ENCODE measurements at regions not wholly inside any gene's neighbourhood (a gene's known extent, or its start where the extent isn't known, plus 50 kb on each side); places are given as distances from the start of the nearest gene placed in this dataset.

DNA sequence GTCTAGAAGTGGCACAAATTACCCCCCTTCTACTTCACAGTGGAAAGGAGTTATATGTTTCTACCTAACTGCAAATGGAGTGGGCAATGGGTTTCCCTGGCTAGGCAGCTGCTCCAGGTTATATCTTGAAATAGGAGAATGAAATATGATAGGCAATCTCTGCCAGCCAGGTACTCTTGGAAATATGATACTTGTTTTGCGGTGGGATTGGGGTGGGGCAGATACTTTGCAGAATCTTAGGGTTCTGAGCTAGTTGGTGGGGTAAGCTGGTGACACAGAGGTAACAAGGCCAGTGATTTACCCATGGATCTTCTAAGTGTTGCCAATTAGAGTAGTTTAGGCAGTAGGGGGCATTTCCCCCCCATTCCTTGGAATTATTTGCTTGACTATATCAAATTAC, 140.1 kb downstream of the ATP23 start:
- intact Hi-C loops (cut with DNase I; ENCODE audit: low total_unique reads) = no loop called here
- Histone ChIP-seq H3K36me3 (no peaks in the 10 kb centered on the region), H3K27ac (no peak overlapping the region), H3K4me1 (no peaks in the 10 kb centered on the region), H3K9me3 (no peaks in the 10 kb centered on the region), H3K27me3 (replicated peaks in 1 of 7) (peaks cover 0 to 3% (median 0%) of the 10 kb centered on the region in 7 donors), H3K4me3 (no peak overlapping the region)
- no peak for DNase-seq
- TF ChIP-seq POLR2A (IDR thresholded peaks at IDR 0.05) (no peak), POLR2AphosphoS5 (IDR thresholded peaks at IDR 0.05) (no peak)
- TF ChIP-seq, protein P1, sequence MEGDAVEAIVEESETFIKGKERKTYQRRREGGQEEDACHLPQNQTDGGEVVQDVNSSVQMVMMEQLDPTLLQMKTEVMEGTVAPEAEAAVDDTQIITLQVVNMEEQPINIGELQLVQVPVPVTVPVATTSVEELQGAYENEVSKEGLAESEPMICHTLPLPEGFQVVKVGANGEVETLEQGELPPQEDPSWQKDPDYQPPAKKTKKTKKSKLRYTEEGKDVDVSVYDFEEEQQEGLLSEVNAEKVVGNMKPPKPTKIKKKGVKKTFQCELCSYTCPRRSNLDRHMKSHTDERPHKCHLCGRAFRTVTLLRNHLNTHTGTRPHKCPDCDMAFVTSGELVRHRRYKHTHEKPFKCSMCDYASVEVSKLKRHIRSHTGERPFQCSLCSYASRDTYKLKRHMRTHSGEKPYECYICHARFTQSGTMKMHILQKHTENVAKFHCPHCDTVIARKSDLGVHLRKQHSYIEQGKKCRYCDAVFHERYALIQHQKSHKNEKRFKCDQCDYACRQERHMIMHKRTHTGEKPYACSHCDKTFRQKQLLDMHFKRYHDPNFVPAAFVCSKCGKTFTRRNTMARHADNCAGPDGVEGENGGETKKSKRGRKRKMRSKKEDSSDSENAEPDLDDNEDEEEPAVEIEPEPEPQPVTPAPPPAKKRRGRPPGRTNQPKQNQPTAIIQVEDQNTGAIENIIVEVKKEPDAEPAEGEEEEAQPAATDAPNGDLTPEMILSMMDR (IDR thresholded peaks at IDR 0.05 in 8 of 11, conservative IDR thresholded peaks at IDR 0.05 in 3 of 11) = no peak
- 0 to 2% (median 0%) methylated on average over 1 of the region's 1 CpG for WGBS, 5 donors

DNA sequence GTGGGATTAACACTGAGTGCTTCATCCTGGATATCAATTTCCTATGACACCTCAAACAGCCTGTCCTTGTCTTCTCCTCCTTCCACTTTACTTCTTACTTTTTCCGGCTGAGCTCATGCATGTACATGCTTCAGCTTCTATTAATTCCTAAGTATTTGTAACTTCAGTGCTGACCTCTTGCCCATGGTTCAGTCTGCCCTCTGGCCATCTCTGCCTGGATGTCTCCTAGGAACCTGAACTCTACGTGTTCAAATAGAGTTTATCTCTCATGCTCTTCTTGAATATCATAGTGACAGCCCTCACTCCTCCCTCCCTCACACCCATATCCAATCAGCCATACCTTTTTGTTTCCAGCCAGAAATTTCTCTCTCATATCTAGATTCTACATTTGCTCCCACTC, 141.6 kb downstream of the ATP23 start:
- Histone ChIP-seq H3K36me3 (no peaks in the 10 kb centered on the region), H3K4me1 (no peaks in the 10 kb centered on the region), H3K4me3 (no peak overlapping the region), H3K27me3 (replicated peaks in 1 of 7) (peaks cover 0 to 10% (median 0%) of the 10 kb centered on the region in 7 donors), H3K9me3 (no peaks in the 10 kb centered on the region), H3K27ac (no peak overlapping the region)
- no peak for DNase-seq
- TF ChIP-seq POLR2AphosphoS5 (IDR thresholded peaks at IDR 0.05) (no peak), POLR2A (IDR thresholded peaks at IDR 0.05) (no peak)
- TF ChIP-seq, protein P1 (IDR thresholded peaks at IDR 0.05 in 8 of 11, conservative IDR thresholded peaks at IDR 0.05 in 3 of 11) = no peak
- intact Hi-C loops (cut with DNase I; ENCODE audit: low total_unique reads) = no loop called here
- WGBS, 5 donors = 83 to 95% (median 88%) methylated on average over 2 of the region's 2 CpGs

DNA sequence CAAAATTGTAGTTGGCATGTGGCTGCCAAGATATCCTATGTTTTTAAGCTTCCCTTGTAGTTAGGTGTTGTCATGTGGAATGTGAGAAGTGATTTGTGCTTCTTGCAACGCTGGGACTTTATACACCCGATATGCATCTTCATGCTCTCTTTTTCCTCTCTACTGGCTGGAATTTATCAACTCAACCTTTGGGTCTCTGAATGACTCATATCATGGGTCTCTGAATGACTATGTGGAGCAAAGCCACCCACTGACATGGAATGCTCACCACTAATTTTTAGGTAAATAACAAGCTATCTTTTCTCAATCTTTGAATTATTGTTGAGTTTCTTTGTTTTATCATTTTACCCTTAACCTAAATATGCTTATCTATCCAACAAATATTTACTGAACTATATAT, 144.6 kb downstream of the ATP23 start:
- peaks cover 0 to 7% (median 0%) of the 10 kb centered on the region in 7 donors for H3K27me3 ChIP-seq (replicated peaks in 1 of 7)
- H3K27ac ChIP-seq = no peak overlapping the region
- no peaks in the 10 kb centered on the region for H3K9me3 ChIP-seq
- no peak for TF ChIP-seq POLR2AphosphoS5 (IDR thresholded peaks at IDR 0.05)
- TF ChIP-seq, protein P1 (IDR thresholded peaks at IDR 0.05 in 8 of 11, conservative IDR thresholded peaks at IDR 0.05 in 3 of 11) = no peak
- TF ChIP-seq POLR2A (IDR thresholded peaks at IDR 0.05) = no peak
- no peak overlapping the region for H3K4me3 ChIP-seq
- H3K36me3 ChIP-seq = no peaks in the 10 kb centered on the region
- intact Hi-C loops (cut with DNase I; ENCODE audit: low total_unique reads) = no loop called here
- no peaks in the 10 kb centered on the region for H3K4me1 ChIP-seq
- DNase-seq = no peak
- 82 to 92% (median 88%) methylated on average over 2 of the region's 2 CpGs for WGBS, 5 donors

DNA sequence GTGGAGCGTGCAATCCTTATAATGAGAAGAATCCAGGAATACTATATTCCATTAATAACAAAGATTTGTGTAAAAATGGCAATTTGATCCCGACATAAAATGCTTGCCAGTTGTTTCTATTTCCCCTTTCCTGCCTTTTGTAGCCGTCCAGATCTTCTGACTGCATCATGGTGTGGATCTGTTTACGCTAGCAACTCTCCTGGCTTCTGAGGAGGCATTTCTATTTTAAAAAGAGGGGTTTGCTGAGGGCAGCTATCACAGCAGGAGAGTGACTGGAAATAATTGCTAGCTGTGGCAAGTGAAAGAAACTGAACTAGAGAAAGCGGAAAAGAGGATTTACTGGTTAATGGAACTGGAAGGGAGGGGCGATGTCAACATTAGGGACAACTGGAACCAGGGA, 145.6 kb downstream of the ATP23 start:
- H3K27ac ChIP-seq = no peak overlapping the region
- TF ChIP-seq POLR2AphosphoS5 (IDR thresholded peaks at IDR 0.05) (no peak), POLR2A (IDR thresholded peaks at IDR 0.05) (no peak)
- TF ChIP-seq, protein P1 (IDR thresholded peaks at IDR 0.05 in 8 of 11, conservative IDR thresholded peaks at IDR 0.05 in 3 of 11) = no peak
- 84 to 93% (median 90%) methylated on average over 6 of the region's 6 CpGs for WGBS, 5 donors
- intact Hi-C loops (cut with DNase I; ENCODE audit: low total_unique reads) = no loop called here
- H3K36me3 ChIP-seq = no peaks in the 10 kb centered on the region
- no peak overlapping the region for H3K4me3 ChIP-seq
- no peak for DNase-seq
- peaks cover 0 to 7% (median 0%) of the 10 kb centered on the region in 7 donors for H3K27me3 ChIP-seq (replicated peaks in 1 of 7)
- H3K4me1 ChIP-seq = no peaks in the 10 kb centered on the region
- no peaks in the 10 kb centered on the region for H3K9me3 ChIP-seq

All from spleen (tissue), 11 donors.